Hepatocyte (in vitro differentiated cells): ENCODE measurements at regions not wholly inside any gene's neighbourhood (a gene's known extent, or its start where the extent isn't known, plus 50 kb on each side); places are given as distances from the start of the nearest gene placed in this dataset.

ENCODE experiments used
- CTCF ChIP-seq: fragments of 200-600 bp; sonication (generic); IDR thresholded peaks from 2 replicates; pipeline ENCODE4 v1.5.1; 2016; ENCODE audit warnings: antibody characterized with exemption, mild to moderate bottlenecking; ENCODE audit not compliant: poor library complexity
- EZH2 ChIP-seq: fragments of 200-600 bp; sonication (generic); IDR thresholded peaks from 2 replicates; pipeline ENCODE4 v1.6.1; 2016; ENCODE audit warnings: antibody characterized with exemption, mild to moderate bottlenecking, borderline replicate concordance

- TF ChIP-seq EZH2 (no peak), CTCF (no peak)
These were observed 115.8 kb upstream of the ANKRD50 start for GRCh38 chr4:124828382-124828781.
